GM21447 (cell line): ENCODE measurements at regions not wholly inside any gene's neighbourhood (a gene's known extent, or its start where the extent isn't known, plus 50 kb on each side); places are given as distances from the start of the nearest gene placed in this dataset.

ENCODE experiments used
- ATAC-seq: cut with Tn5 transposase; IDR thresholded peaks from one replicate; pipeline ENCODE4 v1.9.1; 2021; ENCODE audit not compliant: unreplicated experiment

DNA sequence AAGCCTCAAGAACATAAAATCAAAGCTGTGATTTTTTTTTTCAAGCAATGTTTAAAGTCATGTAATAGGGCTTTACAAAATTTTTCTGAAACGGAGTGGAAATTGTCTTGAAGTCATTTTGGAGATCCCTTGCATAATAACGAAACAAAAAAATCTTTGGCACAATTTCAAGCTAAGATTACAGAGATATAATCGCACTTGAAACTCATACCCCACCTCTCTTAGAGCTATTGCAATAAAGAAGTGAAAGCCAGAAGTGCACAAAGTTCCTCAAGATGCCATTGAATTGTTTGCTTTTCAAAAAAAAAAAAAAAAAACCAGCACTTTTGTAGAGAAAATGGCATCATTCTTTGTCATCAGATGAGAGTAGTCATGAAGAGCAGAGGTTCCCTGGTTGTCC is 152.3 kb downstream of the PAX3 start:
- no peak for ATAC-seq

DNA sequence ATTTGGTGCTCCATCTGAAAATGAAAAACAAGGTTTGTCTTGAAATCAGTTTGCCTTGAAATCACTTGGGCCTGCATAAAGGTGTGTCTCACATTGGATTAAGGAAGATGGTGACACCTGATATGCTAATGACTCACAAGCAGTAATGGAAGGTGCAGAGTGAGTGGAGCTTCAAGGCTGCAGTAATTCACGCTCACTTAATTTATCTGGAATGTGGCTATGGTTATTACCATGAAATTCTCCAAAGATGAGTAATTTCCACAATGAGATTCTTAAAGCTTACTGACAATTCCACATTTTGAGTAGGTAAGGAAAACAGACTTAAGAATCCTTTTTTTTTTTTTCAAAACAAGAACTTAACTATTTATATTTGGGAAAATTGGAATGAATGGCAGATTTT is 156.8 kb downstream of the PAX3 start:
- ATAC-seq: no peak

DNA sequence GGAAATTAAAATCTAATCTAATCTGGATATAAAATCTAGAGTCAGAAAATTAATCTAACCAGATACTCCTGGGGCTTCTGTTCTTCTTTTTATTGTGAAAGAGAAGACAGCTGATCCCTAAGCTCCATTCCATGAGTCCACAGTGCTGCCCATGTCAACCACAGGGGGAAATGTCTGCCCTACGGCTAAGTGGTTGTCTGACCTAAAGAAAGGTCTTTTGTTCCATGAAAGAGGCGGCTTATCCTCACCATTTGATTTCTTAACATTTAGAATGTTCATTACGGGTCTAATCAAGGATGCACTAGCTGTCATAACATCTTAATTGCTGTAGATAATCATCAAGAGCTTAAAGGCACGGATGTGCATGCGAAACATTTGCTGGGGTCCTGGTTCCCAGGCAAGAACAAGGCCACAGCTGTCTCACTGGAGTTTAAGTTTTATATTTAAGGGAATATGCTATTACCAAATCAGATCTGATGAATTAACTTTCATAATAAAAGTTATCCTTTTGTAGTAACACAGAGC is 162.6 kb downstream of the PAX3 start:
- ATAC-seq: no peak

DNA sequence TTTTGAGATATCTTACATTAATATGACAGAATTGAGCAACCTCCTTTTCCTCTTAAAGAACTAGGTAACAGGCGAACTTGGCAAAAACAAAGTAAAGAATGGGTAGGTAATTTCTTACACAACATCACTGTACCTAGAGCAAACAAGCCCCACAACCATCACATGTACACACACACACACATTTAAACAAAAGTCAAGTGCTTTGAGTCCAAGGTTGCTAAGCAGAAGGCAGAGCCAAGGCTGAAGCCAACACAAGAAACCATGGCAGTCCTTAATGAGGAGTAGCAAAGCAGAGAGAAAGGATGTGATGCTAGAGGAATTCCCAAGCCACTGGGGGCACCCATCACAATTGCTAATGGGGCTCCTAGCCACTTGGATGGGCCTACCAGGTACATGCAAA is 164.1 kb downstream of the PAX3 start:
- ATAC-seq: no peak

DNA sequence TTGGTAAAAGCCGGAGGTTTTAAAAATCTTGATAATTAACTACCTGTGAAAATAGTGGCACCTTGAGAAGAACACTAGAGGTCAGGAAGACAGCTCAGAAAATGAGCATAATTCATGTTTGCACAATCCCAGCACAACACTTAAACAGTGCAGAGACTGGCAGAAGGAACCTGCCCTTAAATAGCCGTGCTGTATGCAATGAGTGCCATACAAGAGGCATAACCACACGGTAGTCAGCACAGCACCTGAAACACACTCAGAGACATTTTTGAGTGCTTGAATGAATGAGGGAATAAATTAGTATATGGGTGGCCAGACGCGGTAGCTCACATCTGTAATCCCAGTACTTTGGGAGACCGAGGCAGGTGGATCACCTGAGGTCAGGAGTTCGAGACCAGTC is 164.9 kb downstream of the PAX3 start:
- ATAC-seq: no peak

DNA sequence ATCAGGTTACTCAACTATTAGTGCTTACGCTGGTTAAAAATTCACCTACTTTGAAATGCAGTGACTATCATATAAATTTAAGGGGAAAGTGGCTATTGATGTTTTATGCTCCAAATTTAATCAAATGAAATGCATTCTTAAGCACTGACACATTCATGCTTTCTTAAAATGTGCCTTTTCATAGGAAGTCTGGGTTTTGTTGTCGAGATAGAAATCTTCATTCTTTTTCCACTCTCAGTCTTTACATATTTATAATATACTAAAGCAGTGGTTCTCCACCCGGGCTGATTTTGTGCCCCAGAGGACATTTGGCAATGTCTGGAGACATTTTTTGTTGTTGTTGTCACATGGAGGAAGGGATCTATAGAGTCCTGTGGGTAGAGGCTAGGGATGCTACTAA is 167.9 kb downstream of the PAX3 start:
- ATAC-seq: no peak

DNA sequence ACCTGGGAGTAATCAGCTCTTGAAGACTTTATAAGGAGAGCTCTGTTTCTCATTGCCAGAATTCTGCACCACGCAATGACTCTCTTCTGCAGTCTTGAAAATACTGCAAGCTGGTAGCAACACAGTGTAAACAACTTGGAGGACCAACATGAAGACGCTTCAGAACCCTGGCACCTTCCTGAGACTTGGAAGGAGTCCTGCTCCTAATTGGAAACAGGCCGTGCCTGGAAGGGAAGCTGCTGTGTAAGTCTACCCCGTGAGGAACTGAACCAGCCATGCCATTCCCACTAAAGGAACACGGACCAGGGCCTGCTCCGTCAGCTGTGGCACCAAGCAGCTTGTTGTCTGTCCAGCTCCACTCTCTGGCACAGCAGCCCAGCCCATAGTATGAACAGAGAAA is 171.1 kb downstream of the PAX3 start:
- ATAC-seq: no peak

DNA sequence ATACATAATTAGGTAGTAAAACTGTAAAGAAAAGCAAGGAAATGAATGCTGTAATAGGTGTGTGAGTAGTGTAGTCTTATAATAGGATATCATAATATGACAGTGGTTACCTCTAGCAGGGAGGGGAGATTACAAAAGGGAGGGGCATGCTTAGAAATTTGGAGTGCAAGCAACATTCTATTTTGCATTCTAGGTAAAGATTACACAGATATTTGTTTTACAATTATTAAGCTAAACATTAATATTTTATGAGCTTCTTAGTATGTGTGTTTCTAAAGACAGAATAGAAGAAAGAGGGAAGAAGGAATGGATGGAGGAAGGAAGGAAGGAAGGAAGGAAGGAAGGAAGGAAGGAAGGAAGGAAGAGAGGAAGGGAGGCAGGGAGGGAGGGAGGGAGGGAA is 177.9 kb downstream of the PAX3 start:
- no peak for ATAC-seq

DNA sequence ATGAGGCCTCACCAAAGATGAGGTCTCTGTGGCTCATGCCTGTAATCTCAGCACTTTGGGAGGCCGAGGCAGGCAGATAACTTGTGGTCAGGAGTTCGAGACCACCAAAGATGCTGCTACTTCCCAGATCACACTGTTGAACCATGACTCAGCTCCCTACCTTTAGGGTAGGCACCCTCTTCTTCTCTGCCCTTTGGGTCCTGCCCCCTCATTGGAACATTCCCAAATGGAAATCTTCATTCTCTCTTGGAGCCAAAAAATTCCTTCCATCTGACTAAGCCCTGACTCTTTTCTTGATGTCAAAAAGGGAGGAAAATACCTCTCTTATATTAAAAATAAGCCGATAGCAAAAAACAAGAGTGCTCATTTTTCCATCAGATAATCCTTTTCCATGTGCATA is 183.5 kb downstream of the PAX3 start:
- ATAC-seq: no peak

DNA sequence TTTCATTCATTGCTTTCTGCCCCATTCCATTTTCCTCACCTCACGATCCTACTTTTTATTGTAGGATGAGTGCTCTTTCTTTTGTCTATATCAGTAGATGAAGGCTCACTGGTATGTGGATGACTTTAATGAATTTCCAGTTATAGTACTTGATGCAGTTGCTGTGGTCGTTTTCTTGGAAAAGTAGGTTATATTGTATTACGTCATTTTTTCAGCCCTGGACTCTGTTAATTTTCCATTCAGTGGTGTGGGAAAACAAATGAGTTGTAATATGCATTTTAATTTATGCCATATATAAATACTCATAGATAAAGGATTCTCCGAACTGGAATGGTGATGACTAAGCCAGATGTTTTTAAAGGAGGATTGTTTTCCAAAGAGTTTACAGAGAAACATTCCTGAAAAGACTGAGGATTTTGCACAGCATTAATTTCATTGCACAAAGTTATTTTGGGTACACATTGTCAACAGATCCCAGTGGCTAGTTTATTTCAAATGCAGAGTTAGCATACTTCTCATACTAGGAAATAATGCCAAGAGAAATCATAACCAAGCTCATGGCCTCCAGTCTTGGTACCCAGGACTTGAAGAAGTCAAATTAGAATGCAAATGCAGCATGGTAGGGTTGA is 189.7 kb downstream of the PAX3 start:
- no peak for ATAC-seq

DNA sequence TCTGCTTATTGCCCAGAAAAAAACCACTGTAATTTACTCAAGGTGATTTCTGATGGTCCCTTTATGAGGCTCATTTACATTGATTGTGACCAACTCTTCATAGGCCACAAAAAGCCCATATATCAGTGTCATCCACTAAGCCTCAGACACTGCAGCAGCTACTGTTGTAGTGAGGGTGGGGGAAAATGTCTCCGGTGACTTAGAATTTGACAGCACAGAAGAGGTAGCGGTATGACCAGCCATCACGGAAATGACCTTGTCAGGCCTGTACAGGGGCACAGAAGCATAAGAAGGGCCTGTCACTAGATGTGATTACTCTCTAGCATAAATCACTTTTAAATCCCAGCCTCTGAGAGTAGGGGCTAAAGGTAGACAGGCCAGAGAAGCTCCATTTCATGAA is 190.3 kb downstream of the PAX3 start:
- ATAC-seq: no peak

DNA sequence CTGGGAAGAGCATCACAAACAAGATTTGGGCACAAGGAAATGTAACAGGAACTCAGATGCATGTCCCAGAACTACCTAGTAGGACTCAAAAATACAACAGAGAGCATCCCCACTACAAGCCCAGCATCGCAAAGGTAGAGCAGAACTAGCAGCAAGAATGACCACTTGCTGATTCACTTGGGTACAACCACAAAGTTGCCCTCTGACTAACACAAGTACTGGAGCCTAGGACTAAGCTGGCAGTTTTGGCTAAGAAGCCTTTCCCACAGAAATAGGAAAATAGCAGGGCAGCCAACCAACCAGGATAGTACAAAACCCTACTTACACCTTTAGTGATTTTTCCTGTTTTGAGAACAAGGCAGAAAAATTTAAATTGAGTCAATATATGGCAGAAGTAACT is 193.8 kb downstream of the PAX3 start:
- no peak for ATAC-seq

DNA sequence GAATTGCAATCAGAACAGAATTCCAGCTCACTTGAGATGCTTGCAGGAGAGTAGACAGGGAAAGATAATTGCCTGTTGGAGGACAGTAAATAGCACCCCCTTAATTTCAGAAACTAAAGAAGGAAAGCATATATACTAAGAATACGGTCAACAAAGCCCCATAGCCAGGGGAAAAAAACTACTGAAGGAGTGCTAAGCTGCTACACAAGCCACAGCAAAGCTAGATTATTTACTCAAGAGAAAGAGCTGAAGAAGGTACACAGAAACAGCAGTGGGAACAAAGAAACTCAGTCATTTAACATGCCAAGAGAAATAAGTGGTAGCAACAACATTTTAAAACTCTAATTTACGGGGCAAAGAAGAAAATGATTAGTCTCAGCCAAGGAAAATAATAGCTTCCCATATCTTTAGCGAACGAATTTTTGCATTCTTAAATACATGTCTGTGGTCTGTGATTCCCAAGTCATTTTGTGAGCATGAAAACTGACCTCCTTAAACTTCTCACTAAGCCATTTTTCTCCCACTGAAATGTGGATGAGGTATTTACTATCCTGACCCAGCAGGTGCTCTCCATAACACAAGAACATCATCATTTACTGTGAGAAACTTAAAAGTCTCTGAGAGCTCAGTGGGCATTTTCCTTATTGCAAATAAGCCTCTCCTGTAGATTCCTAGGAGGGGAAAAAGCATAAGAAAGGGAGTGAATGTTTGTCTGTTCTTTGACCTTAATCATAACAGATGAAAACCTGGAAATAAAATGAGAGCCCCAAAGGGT is 196.0 kb downstream of the PAX3 start:
- no peak for ATAC-seq

DNA sequence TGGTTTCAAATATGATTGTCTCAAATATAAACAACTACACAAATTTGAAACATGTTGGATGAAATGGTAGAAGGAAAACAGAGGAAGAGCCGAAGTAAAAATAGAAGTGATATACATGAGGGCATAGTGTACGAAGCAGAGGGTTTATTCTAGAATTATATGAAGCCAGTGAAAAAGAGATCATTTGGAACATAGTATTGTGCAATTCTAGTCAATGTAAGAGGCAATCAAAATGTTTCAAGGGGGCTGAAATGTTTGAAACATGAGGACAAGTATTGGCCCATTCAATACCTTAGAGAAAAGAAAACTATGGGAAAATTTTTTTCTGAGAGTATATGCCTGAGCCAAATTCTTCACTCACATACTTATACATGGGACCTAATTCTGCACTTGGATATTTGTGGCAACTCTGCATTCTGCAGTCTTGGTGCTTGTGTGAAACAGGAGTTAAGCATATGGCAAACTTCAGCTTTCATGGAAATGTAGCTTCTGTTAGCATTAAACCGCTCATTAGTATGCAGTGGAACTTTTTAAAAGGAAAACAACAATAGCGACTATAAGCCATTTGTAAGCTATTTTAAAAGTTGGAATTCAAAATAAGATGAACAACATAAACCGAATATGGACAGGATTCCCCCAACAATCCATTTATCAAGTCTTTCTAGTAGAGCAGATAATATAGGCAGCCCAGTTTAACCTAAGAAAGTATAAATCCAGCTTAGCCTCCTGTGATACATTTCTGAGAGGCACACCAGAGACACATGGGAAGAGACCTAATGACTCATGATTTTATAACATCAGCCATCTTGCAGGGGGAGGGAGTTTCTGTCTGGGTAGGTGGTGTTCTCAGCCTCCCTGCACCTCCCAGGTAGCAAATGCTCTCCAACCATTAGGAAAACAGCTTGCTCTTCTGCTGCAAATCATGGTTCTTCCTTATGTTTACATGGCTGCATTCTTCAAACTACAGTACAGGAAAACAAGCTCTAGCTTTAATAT is 197.8 kb downstream of the PAX3 start:
- ATAC-seq: no peak

DNA sequence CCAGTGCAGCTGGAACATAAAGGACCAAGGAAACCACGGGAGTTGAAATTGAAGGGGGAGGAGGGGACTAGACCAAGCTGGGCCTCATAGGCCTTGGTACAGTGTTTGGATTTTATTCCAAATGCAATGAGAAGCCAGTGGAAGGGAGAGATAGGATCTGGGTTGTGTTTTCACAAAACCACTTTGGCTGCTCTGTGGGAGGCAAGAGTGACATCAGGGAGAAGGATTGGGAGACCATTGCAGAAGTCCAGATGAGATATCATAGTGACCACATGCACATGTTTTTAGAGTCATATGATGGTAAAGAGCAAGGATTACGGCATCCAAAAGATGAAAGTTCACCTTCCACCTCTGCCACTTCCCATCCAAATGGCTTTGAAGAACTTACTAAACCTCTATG is 210.2 kb downstream of the PAX3 start:
- ATAC-seq: no peak

DNA sequence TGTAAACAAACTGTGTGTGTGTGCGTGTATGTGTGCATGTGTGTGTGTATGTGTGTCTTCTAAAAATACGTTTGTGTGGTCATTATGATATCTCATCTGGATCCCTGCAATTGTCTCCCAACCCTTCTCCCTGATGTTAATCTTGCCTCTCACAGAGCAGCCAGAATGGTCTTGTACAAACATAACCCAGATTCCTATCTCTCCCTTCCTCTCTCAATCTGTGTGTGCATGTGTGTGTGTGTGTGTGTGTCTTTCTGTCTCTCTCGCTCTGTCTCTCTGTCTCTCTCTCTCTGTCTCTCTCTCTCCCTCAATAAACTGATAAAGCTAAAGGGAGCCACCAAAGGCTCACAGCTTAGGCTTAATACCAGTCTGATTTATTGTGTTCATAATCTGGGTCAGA is 210.8 kb downstream of the PAX3 start:
- ATAC-seq: no peak

DNA sequence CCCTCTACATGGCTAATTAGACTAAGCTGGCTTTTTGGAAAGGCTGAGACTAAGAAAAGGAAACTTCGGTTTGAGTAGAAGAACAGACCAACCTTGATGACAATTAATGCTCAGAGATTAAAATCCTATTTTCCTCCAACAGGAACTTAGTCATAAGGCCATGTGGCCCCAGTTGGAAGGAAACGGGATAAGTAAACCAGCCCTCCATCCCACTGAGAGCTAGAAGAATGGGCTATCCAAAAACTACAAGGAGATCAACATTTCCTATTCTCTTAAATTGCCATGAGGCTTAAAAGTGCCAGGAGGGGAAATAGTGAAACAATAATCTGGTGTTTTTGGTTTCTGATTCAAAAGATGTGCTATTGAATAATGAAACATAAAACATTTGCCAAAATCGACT is 216.6 kb downstream of the PAX3 start:
- no peak for ATAC-seq

DNA sequence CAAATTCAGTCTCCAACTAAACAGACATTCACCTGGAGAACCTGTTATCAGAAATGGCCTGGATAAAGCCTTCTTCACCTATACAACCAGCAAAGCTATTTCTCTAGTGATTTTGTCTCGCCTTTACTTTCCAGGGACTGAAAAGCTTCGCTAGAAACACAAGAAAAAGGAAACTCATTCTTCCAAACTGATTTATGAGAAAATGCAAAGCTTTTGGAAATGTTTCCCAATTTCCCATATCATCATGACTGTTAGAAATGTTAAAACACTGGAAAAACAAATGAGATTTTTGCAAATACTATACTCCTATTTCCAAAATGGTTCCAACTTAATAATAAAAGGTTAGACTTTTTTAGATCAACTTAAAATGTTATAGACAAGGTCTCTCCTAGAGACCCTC is 218.7 kb downstream of the PAX3 start:
- no peak for ATAC-seq

DNA sequence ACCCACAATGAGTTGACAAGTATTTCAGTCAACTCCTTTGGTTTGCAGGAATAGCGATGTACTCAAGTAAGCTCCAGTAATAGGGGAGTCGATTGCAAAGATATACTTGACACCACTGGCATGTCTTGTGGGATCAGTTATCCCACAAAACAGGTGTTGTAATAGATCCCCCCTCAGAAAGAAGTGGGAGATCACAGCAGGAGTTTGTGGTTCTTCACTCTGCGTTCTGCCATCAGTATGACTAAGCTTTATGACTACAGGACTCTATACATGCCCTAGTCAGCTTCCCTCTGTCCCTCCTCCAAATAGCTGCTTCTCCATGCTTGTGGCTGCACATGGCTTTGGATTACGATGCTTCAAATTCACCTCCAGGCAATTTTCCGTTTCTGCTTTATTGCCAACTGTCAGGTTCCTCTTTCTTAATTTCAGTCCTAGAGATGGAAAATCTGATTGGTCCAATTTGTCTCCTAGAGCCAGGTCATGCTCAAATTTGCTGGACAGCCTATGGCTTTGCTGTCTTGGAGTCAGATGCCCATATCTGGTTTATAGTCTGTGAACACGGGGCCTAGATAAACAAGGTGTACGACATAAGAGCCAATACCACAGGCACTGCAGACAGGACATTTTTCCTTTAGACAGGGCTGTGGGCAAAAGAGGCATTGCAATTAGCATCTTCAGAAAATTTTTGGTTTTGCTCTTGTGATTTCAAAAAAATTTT is 221.7 kb downstream of the PAX3 start:
- no peak for ATAC-seq

DNA sequence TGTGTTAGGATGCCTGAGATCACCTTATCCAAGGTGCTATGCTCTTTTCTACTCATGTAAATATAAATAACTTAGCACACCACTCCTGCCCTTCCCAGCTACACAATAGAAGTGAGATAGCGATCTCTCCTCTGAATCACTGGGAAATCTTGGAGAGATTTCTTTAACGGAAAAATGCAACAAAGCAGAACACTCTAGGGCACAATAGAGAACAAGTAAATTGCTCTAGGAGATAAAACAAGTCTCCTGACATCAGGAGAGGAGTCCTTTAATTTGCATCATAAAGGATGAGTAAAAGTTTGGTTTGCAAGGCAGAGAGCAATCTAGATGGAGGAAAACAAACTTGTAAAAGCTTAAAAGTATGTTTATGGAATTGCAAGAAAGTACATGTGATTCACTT is 224.1 kb downstream of the PAX3 start:
- ATAC-seq: no peak

DNA sequence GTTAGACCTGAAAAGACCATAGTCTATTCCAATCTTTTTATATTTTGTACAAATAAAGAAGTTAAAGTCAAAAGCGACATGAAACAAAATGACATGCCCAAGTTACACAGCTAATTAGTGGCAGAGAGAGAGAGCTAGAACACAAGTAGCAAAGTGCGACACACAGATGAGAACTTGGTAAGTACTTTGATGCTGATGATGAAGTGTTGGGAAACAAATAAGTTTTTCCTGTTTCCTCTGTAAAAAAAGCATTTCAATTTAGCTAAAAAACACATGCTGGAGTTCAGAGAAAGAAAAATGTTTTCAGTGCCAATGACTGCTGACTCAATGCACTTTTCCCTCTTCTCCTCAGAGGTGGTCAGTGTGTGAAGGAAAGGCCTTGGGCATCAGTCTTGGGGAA is 226.9 kb downstream of the PAX3 start:
- ATAC-seq: no peak
